ENCODE measurements at regions not wholly inside any gene's neighbourhood (a gene's known extent, or its start where the extent isn't known, plus 50 kb on each side); places are given as distances from the start of the nearest gene placed in this dataset.
A peak's percentile ranks its signal among the peaks of the same experiment; 100 is the strongest.
"Not testable (repeated sequence)": the region's sequence is repeated elsewhere in the genome, so short reads cannot be mapped to it uniquely, and the experiment has no call there.

GRCh38 chr3:137325170-137325569, 367.4 kb downstream of the IL20RB start:
- no peak for DNase-seq

GRCh38 chr3:137325934-137326333, 368.2 kb downstream of the IL20RB start:
- no peak for DNase-seq

GRCh38 chr3:137329594-137329993, 371.8 kb downstream of the IL20RB start:
- no peak for DNase-seq

- DNase-seq: no peak
Measured at GRCh38 chr3:137330246-137330645, 372.5 kb downstream of the IL20RB start.

- no peak for DNase-seq
Measured at GRCh38 chr3:137332297-137332696, 374.5 kb downstream of the IL20RB start.

- no peak for DNase-seq
Measured at GRCh38 chr3:137335478-137335877, 377.7 kb downstream of the IL20RB start.

- not testable (repeated sequence) for DNase-seq
Measured at GRCh38 chr3:137338400-137338799, 380.6 kb downstream of the IL20RB start.

- no peak for DNase-seq
Measured at GRCh38 chr3:137343283-137343682, 385.5 kb downstream of the IL20RB start.

GRCh38 chr3:137347132-137347531, 389.3 kb downstream of the IL20RB start:
- no peak for DNase-seq

- no peak for DNase-seq
Measured at GRCh38 chr3:137347817-137348368, 390.1 kb downstream of the IL20RB start.

- DNase-seq: no peak
Measured at GRCh38 chr3:137348936-137349335, 391.2 kb downstream of the IL20RB start.

GRCh38 chr3:137349557-137350348, 392.0 kb downstream of the IL20RB start:
- no peak for DNase-seq

- no peak for DNase-seq
Measured at GRCh38 chr3:137360531-137361201, 402.9 kb downstream of the IL20RB start.

- DNase-seq: no peak
Measured at GRCh38 chr3:137382005-137382594, 382.0 kb upstream of the SOX14 start.

GRCh38 chr3:137385922-137386321, 378.2 kb upstream of the SOX14 start:
- DNase-seq: no peak

GRCh38 chr3:137409584-137409983, 354.5 kb upstream of the SOX14 start:
- DNase-seq: no peak

- no peak for DNase-seq
Measured at GRCh38 chr3:137410028-137410427, 354.1 kb upstream of the SOX14 start.

GRCh38 chr3:137420198-137420995, 343.7 kb upstream of the SOX14 start:
- no peak for DNase-seq

GRCh38 chr3:137438561-137438960, 325.6 kb upstream of the SOX14 start:
- no peak for DNase-seq

GRCh38 chr3:137460944-137461343, 303.2 kb upstream of the SOX14 start:
- peak; percentile 9 for DNase-seq

GRCh38 chr3:137463131-137463530, 301.0 kb upstream of the SOX14 start:
- no peak for DNase-seq

- peak; percentile 0 for DNase-seq
Measured at GRCh38 chr3:137464341-137464740, 299.8 kb upstream of the SOX14 start.

- DNase-seq: no peak
Measured at GRCh38 chr3:137468446-137468845, 295.7 kb upstream of the SOX14 start.

Data from NCI-H510A treated with DMSO at 0.1 percent for 48 hours (cell line).